Left cardiac atrium (tissue), 4 donors: ENCODE measurements at regions not wholly inside any gene's neighbourhood (a gene's known extent, or its start where the extent isn't known, plus 50 kb on each side); places are given as distances from the start of the nearest gene placed in this dataset.
"Not testable (repeated sequence)": the region's sequence is repeated elsewhere in the genome, so short reads cannot be mapped to it uniquely, and the experiment has no call there.

Experiments used
- ATAC-seq, 2 donors: fragments of 200-7000 bp; cut with Tn5 transposase; one replicate each; pipeline ENCODE4 v1.9.1; 2020; ENCODE audit warnings: mild to moderate bottlenecking in 2 of 2, moderate library complexity in 2 of 2
- DNase-seq: peaks from one replicate; pipeline ENCODE4 v3.0.0-alpha.2; 2020
- intact Hi-C, 2 donors: fragments of 100-400 bp; cut with DNase I; formaldehyde crosslinking; loops; one replicate each; pipeline versions ENCODE4 v1.14.1 to v1.15.1; 2022 to 2023
- donor health status: DM: no; HTN: yes; CAD: no.
- donor health status: DM: no; HTN: yes; CAD: no; lungs with severe emphysema.
- donor health status: DM: yes; HTN: yes; CAD: no.
- donor health status: Dilated cardiomyopathy.

GRCh38 chr3:166606988-166607387 lies 769.8 kb upstream of the BCHE start:
- ATAC-seq (no peak), DNase-seq (no peak)
- intact Hi-C loops, result no loop called here

- DNase-seq, result no peak
- intact Hi-C loops, result no loop called here
- no peak for ATAC-seq
These were observed 756.6 kb upstream of the BCHE start for GRCh38 chr3:166593776-166594175.

DNA sequence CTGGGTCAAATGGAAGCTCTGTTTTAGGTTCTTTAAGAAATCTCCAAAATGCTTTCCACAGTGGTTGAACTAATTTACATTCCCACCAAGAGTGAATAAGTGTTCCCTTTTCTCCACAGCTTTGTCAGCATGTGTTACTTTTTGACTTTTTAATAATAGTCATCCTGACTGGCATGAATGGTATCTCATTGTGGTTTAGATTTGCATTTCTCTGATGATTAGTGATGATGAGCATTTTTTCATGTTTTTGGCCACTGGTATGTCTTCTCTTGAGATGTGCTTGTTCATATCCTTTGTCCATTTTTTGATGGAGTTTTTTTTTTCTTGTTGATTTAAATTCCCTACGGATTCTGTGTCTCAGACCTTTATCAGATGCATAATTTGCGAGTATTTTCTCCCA lies 745.0 kb upstream of the BCHE start:
- intact Hi-C loops, result no loop called here

GRCh38 chr3:166580561-166580960 lies 743.3 kb upstream of the BCHE start:
- intact Hi-C loops, result no loop called here
- no peak for DNase-seq
- ATAC-seq, result no peak

More for the DNA sequence above, 745.0 kb upstream of the BCHE start:
- DNase-seq (no peak), ATAC-seq (no peak)

- ATAC-seq (no peak), DNase-seq (no peak)
- intact Hi-C loops, result no loop called here
These were observed 737.9 kb upstream of the BCHE start for GRCh38 chr3:166575161-166575560.

- DNase-seq, ATAC-seq, intact Hi-C loops: not testable (repeated sequence)
These were observed 734.5 kb upstream of the BCHE start for GRCh38 chr3:166571686-166572085.

GRCh38 chr3:166570102-166570501 lies 732.9 kb upstream of the BCHE start:
- no peak for ATAC-seq
- no peak for DNase-seq
- intact Hi-C loops, result no loop called here

GRCh38 chr3:166569589-166569988 lies 732.4 kb upstream of the BCHE start:
- intact Hi-C loops, result no loop called here
- ATAC-seq (no peak), DNase-seq (no peak)

DNA sequence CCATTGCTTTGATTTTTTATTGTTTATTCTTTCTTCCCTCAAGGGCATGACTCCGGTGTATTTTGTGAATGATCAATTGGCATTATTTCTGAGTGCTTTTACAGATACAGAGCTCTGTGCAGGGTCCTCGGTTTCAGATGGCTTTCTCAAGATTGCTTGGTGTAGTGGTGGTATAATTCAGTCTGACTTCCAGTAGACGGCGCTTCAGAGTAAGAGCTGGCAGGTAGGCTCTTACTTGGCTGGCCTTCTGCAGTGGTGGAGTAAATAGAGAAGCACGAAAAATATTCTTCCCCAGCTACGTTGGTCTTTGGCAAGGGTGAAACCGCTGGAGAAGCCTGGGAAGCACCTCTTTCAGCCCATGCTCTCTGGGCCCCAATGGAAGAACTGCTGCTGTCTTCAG lies 723.0 kb upstream of the BCHE start:
- ATAC-seq, result no peak
- intact Hi-C loops, result no loop called here
- DNase-seq, result no peak

- ATAC-seq, result no peak
- intact Hi-C loops, result no loop called here
These were observed 719.7 kb upstream of the BCHE start for GRCh38 chr3:166556955-166557354.

DNA sequence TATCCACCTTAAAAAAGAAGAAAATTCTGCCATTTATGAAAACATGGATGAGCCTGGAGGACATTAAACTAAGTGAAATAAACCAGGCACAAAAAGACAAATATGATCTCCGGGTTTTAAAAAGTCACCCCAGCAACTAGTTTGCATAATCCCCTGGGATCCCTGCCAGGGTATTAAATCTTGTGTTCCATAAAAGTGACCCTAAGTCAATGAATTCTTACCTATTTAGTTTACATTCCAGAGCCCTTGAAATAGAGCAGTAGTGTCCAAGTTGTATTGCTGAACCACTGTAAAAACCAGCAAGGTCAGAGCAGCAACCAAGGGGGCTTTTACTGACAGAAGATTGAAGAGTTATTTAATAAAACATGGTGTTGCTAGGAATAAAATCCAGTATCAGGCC lies 716.8 kb upstream of the BCHE start:
- ATAC-seq (no peak), DNase-seq (no peak)
- intact Hi-C loops, result no loop called here

More at GRCh38 chr3:166556955-166557354, 719.7 kb upstream of the BCHE start:
- no peak for DNase-seq

- intact Hi-C loops, result no loop called here
- ATAC-seq, result no peak
- no peak for DNase-seq
These were observed 696.5 kb upstream of the BCHE start for GRCh38 chr3:166533740-166534139.

DNA sequence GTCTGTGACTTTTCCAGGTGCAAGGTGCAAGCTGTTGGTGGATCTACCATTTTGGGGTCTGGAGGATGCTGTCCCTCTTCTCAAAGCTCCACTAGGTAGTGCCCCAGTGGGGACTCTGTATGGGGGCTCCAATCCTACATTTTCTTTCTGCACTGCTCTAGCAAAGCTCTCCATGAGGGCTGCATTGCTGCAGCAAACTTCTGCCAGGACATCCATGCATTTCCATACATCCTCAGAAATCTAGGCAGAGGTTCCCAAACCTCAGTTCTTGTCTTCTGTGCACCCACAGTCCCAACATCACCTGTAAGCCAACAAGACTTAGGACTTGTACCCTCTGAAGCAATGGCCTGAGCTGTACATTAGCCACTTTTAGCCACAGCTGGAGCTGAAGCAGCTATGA lies 694.5 kb upstream of the BCHE start:
- intact Hi-C loops, result no loop called here
- DNase-seq (no peak), ATAC-seq (no peak)

- no peak for ATAC-seq
These were observed 690.1 kb upstream of the BCHE start for GRCh38 chr3:166527325-166527724.

DNA sequence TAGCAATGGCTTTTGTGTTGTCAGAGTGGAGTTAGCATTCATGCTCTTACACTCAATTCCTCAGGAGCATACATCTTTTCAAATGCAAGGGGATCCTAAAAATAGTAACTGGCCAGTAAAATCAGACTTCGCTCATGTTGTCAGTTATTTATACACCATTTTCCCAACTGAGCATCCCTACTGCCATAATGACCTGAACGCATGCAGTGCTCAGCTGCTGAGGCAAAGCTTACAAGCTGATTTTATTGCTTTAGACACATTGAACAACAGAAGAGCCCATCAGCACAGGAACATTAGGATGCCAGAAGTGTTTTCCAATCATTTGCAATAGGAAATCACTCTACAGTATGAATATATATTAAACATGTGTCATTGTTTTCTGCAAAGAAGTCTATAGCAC lies 689.7 kb upstream of the BCHE start:
- intact Hi-C loops, result no loop called here
- ATAC-seq (no peak), DNase-seq (no peak)

More at GRCh38 chr3:166527325-166527724, 690.1 kb upstream of the BCHE start:
- DNase-seq, result no peak
- intact Hi-C loops, result no loop called here

DNA sequence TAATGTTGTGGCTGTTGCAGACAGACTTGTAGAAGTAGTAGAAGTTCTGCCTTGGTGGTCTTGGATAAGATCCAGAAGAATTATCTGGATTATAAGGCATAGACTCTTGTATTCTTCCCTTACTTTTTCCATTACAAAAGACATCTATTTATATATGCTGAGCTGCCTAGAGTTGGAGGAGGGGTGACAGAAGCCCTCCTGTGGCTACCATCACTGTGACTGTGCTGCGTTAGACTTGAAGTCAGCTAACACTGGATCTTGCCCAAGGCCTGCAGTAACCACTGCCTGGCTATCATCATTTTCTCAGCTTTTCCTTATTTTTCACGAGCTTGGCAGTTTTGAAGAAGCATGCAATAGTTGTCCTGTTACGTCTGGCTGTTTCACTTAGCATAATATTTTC lies 684.8 kb upstream of the BCHE start:
- ATAC-seq, result no peak
- intact Hi-C loops, result no loop called here

GRCh38 chr3:166519443-166519842 lies 682.2 kb upstream of the BCHE start:
- no peak for ATAC-seq
- intact Hi-C loops, result no loop called here
- no peak for DNase-seq

More for the DNA sequence above, 684.8 kb upstream of the BCHE start:
- DNase-seq, result no peak

DNA sequence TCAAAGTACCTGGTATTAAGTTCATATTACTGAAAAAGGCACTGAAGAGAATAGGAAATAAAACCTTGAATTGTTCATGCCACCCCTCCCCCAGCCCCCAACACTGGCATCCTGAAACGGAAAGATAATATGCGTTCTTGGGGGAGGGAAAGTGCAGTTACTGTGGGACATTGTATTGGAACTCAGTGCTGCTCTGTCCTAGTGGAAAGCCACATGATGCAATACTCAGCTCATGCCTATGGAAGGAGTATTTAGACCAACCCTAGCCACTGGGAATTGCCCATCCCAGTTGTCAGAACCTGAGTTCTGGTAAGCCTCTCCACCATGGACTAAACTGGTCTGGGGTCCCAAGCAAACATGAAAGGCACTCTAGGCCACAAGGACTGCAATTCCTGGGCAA lies 680.8 kb upstream of the BCHE start:
- intact Hi-C loops, result no loop called here
- ATAC-seq (no peak), DNase-seq (no peak)

DNA sequence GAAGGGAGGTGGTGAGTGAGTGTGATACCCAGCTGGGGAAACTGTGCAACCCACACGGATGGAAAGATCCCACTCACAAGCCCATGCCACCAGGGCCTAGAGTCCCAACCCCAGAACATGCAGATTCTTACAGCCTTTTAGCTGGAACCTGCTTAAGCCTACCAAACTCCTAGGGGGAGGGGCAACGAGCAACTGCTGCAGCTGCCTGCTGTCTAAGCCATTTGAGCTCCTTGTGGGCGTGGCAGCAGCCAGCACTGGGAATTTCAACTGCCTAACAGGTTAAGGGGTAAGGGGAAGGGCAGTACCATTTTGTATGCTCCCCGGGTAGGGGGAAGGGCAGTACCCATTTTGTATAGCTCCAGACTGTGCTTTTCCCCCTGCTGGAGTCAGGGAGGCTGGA lies 673.2 kb upstream of the BCHE start:
- DNase-seq (no peak), ATAC-seq (no peak)
- intact Hi-C loops, result no loop called here

- DNase-seq, intact Hi-C loops, ATAC-seq: not testable (repeated sequence)
These were observed 663.2 kb upstream of the BCHE start for GRCh38 chr3:166500420-166500819.

GRCh38 chr3:166499636-166500035 lies 662.4 kb upstream of the BCHE start:
- intact Hi-C loops, result no loop called here
- DNase-seq (no peak), ATAC-seq (no peak)

GRCh38 chr3:166498446-166498845 lies 661.2 kb upstream of the BCHE start:
- intact Hi-C loops, result no loop called here
- no peak for DNase-seq
- ATAC-seq, result no peak
